H7 (cell line): ENCODE measurements at regions not wholly inside any gene's neighbourhood (a gene's known extent, or its start where the extent isn't known, plus 50 kb on each side); places are given as distances from the start of the nearest gene placed in this dataset.
A peak's percentile ranks its signal among the peaks of the same experiment; 100 is the strongest.

Experiments
- DNase-seq: peaks from one replicate; pipeline ENCODE4 v3.0.0; 2012
- H3K27me3 ChIP-seq: 2 replicates; pipeline ENCODE4 v1.6.0; 2011; ENCODE audit warnings: mild to moderate bottlenecking, low read length; ENCODE audit not compliant: control insufficient read depth, insufficient read depth
- H3K36me3 ChIP-seq: replicated peaks from 2 replicates; pipeline ENCODE4 v1.5.1; 2011; ENCODE audit warnings: low read length; ENCODE audit not compliant: control insufficient read depth, insufficient read depth
- H3K4me3 ChIP-seq: 2 replicates; pipeline ENCODE4 v1.5.1; 2011; ENCODE audit warnings: low read depth, mild to moderate bottlenecking, control low read depth, low read length, moderate library complexity; ENCODE audit not compliant: insufficient read depth

DNA sequence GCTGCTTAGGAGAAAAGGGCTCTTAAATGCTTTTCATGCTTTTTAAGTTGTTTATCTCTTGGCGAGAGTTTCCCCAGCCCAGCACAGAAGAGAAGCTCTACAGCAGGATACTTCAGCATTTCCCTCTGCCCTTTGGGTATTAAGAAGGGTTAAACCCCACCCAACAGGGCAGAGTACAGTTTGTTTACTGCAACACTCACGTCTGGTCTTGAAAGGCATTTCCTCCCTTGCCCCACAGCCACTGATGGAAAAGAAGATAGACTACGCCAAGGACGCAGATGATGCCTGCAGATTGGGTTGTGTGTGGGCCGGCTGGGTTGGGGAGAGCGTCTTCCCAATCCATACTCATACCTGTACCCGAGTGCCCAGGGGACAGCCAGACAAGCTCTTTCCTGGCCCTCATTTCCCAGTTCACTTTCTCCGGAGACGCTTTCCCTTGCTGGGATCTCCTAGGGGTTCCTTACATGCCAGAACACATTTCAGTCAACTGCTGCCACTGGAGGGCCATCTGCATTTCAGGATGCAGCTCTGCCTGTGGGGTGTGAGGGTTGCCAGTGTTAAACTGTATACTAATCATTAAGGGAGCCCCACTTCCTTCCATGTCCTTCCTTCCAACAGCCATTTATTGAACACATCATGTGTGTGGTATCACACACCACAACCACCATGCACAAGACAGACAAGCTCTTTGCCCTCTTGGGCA is 96.5 kb upstream of the DHX15 start:
- DNase-seq = peak; percentile 12
- no peaks in the 10 kb centered on the region for H3K36me3 ChIP-seq

DNA sequence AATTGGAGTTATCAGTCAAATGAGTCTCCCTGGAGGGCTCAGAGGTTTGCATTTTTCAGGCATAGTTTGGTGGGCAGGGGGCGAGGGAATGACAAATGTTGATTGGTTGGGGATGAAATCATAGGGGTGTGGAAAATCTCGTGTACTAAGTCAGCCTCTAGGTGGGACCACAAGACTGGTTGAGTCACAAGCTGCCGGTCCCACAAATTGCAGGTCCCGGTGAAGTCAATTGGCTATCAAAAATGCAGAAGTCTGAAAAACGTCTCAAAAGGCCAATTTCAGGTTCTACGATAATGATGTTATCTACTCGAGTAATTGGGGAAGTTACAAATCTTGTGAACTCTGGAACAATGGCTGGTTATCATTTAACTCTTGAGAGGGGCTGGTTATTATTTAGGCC is 98.8 kb upstream of the DHX15 start:
- no peaks in the 10 kb centered on the region for H3K36me3 ChIP-seq
- no peak for DNase-seq
- H3K4me3 ChIP-seq = no peak overlapping the region
- no peaks in the 10 kb centered on the region for H3K27me3 ChIP-seq

More for the DNA sequence above, 96.5 kb upstream of the DHX15 start:
- Histone ChIP-seq H3K27me3 (no peaks in the 10 kb centered on the region), H3K4me3 (no peak overlapping the region)

DNA sequence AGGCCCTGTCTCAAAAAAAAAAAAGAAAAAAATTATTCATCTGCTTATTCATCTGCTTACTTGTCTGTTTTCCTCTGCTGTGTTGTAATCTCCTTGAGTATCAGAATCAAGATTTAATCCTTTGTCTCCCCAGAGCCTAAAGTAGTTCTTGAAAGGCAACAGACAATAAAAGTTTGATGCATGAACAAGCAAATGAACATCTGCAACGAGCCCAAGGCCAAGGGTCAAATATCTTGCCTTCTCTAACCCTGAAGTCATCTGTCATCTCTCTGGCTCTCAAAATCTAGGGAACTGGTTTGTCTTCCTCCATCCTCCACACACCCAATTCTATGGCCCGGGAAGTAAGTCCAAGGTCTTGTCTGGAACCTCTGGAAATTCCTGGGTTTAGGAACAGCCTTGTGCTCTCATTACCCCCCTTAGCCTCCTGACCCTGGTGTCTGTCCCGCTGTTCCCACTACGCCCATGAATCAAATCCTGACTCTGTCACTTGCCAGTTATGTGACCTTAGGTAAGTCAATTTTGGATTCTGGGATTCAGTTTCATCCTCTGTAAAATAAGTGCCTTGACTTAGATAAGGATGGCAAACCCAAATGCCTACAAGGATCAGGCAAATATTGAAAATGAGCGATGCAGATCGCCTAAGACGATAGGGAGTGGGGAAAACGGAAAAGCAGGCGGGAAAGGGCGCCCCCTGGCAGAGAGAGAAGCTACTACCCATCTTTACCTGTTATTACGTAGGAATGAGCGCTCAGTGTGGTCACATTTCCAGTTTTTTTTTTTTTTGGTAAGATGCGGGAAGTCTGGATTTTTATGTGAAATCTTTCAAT is 102.7 kb upstream of the DHX15 start:
- peak; percentile 47 for DNase-seq
- H3K36me3 ChIP-seq = no peaks in the 10 kb centered on the region
- no peaks in the 10 kb centered on the region for H3K27me3 ChIP-seq
- no peak overlapping the region for H3K4me3 ChIP-seq

DNA sequence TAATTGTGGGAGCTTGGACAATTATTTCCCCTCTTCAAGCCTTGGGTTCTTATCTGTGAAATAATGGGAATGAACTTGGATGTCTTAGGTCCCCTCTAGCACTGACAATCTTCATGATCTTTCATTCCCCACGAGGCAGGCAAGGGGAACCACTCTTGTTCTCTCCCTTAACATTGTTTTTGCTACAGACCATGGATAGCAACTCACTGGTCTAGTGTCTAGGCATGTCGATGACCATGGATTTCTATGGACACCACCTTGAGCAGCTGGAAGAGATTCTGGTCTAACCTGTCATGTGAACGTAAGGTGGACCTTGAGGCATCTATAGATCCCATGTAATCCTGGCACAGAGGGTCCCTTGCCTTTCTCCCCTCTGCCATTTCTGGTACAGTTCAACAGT is 104.1 kb upstream of the DHX15 start:
- no peak overlapping the region for H3K4me3 ChIP-seq
- no peaks in the 10 kb centered on the region for H3K36me3 ChIP-seq
- no peak for DNase-seq
- H3K27me3 ChIP-seq = no peaks in the 10 kb centered on the region

- DNase-seq = no peak
- Histone ChIP-seq H3K4me3 (no peak overlapping the region), H3K27me3 (no peaks in the 10 kb centered on the region), H3K36me3 (no peaks in the 10 kb centered on the region)
Measured at GRCh38 chr4:24689212-24689611, 104.9 kb upstream of the DHX15 start.

DNA sequence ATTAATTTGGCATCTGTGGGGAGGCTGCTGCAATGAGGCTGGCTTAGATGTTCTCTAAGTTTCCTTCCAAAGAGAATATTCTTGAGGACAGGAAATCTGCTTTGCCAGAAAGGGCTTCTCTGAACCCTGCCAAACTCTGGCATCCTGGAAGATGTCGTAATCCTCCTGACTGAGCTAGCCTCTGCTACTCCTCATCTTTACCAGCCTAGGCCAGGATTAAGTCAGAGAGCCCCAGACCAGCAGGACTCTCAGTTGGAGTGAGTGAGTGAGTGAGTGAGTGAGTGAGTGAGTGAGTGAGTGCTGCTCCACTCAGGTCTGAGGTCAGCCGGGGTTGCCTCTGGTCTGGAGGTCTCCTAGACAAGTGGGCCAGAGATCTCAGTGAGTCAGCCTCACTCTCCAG is 104.9 kb upstream of the SOD3 start:
- DNase-seq = no peak
- no peaks in the 10 kb centered on the region for H3K36me3 ChIP-seq
- H3K27me3 ChIP-seq = no peaks in the 10 kb centered on the region
- H3K4me3 ChIP-seq = no peak overlapping the region

GRCh38 chr4:24693636-24694035 is 101.7 kb upstream of the SOD3 start:
- no peak for DNase-seq
- H3K36me3 ChIP-seq = no peaks in the 10 kb centered on the region

GRCh38 chr4:24700118-24700517 is 95.3 kb upstream of the SOD3 start:
- no peak for DNase-seq

More at GRCh38 chr4:24693636-24694035, 101.7 kb upstream of the SOD3 start:
- Histone ChIP-seq H3K4me3 (no peak overlapping the region), H3K27me3 (no peaks in the 10 kb centered on the region)

DNA sequence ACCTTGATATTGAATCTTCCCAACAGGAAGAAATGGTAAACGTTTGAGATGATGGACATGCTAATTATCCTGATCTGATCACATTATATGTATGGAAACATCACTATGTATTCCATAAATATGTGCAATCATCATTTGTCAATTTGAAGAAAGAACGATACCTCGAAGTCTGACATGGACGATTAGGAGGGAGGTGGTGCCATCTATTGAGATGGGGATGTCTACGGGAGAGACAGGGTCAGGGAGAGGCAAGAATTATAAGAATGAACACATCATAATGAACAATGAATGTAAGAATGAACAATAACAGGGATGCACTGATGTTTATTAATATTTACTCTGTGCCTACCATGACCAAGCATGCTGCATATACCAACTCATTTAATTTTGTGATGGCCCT is 93.7 kb upstream of the SOD3 start:
- no peak overlapping the region for H3K4me3 ChIP-seq
- no peak for DNase-seq
- no peaks in the 10 kb centered on the region for H3K36me3 ChIP-seq
- no peaks in the 10 kb centered on the region for H3K27me3 ChIP-seq

More at GRCh38 chr4:24700118-24700517, 95.3 kb upstream of the SOD3 start:
- no peak overlapping the region for H3K4me3 ChIP-seq
- no peaks in the 10 kb centered on the region for H3K36me3 ChIP-seq
- H3K27me3 ChIP-seq = no peaks in the 10 kb centered on the region

DNA sequence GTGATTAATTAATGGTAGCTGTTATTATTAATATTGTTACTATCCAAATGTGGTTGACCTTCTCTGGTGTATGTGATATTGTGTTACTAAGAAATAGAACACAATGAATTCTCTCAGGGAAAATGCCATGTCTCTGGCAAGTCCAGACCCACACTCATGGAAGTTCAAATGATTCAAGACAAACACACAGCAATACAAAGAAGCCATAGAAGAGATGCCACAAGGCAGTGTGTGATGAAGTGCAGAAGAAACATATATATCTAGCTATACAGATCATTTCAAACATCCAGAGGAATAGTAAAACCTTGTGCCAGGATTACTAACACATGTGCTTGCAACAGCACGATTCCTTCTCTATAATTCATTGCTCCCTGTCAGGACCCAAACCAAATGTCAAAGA is 93.1 kb upstream of the SOD3 start:
- Histone ChIP-seq H3K27me3 (no peaks in the 10 kb centered on the region), H3K36me3 (no peaks in the 10 kb centered on the region), H3K4me3 (no peak overlapping the region)
- DNase-seq = no peak

DNA sequence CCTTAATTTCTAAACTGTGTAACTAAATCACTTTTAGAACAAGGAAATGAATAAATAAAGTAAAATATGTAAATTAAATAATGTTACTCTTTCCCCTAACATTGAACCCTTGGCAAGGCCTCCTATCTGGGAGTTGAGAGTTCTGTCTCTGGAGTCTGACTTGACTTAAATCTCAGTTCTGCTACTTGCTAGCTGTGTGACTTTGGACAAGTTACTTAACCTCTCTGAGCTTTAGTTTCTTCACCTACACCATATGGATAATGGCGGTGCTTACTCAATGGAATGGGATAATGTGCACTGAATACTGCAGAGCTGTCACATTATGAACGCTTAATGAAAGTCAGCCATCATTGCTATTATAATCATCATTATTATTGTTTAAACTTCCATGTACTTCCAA is 92.1 kb upstream of the SOD3 start:
- Histone ChIP-seq H3K4me3 (no peak overlapping the region), H3K27me3 (no peaks in the 10 kb centered on the region), H3K36me3 (no peaks in the 10 kb centered on the region)
- DNase-seq = no peak

GRCh38 chr4:24704149-24704548 is 91.2 kb upstream of the SOD3 start:
- DNase-seq = peak; percentile 40
- H3K4me3 ChIP-seq = no peak overlapping the region
- H3K36me3 ChIP-seq = no peaks in the 10 kb centered on the region
- no peaks in the 10 kb centered on the region for H3K27me3 ChIP-seq

DNA sequence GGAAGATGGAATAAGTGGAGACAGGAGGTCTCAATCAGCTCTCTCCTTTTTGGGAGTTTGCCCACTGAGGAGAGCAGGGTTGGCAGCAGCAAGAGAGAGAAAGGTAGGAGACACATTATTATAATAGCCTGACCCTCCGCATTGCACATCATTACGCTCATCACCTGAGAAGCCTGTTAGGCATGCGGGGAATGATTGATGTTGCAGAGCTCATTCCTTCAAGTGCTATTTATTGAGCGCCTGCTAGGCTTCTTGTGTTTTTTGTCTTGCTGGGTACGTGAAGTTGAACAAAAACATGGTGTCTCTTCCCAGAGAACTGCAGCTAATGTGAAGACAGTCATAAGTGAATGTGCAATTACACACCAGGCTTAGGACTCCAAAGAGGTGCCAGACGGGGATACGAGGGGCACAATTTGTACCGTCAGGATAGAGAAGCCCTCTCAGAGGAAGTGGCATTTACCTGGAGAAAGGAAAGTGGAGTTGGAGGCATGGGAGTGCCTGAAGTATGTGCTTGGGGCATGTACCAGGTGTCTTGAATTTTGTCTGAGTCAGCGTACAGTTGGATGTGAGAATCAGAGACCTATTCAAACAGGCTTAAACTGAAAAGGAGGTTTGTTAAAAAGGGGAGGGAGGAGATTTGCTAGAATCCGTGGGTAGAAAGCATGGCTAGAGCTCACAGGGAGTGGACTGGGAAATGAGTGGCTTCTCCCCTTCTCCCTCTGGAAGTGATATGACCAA is 90.2 kb upstream of the SOD3 start:
- Histone ChIP-seq H3K27me3 (no peaks in the 10 kb centered on the region), H3K4me3 (no peak overlapping the region), H3K36me3 (no peaks in the 10 kb centered on the region)
- no peak for DNase-seq

DNA sequence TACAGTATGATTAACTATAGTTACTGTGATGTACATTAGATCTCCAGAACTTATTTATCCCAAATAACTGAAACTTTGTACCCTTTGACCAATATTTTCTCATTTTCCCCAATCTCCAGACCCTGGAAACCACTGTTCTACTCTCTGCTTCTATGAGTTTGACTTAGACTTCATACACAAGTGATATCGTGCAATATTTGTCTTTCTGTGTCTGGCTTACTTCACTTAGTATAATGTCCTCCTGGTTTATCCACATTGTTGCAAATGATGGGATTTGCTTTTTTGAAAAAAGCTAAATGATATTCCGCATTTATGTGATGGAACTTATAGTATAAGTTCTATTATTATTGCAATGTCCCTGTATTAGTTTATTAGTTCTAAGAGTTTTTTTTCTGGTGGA is 81.8 kb upstream of the SOD3 start:
- H3K4me3 ChIP-seq = no peak overlapping the region
- H3K36me3 ChIP-seq = no peaks in the 10 kb centered on the region
- no peaks in the 10 kb centered on the region for H3K27me3 ChIP-seq
- no peak for DNase-seq

DNA sequence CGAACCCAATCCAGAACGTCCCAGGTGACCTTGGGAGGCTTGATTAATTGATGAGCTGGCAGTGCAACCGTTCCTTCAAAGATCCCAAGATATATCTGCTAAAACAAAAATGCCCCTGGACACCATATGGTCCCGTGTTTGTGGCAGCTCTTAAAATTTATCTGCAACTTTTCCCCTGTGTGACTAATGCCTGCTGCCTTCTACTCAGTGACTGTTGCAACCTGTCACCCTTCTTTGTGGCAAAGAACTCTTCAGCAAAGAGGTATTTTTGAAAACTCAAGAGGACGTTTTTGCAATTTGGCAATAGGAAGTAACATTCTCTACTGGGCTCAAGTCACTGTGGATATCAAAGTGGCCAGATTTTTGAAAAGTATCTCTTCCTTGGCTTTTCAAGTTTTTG is 75.8 kb upstream of the SOD3 start:
- Histone ChIP-seq H3K27me3 (no peaks in the 10 kb centered on the region), H3K4me3 (no peak overlapping the region), H3K36me3 (no peaks in the 10 kb centered on the region)
- no peak for DNase-seq
